K562 (cell line): ENCODE measurements at regions not wholly inside any gene's neighbourhood (a gene's known extent, or its start where the extent isn't known, plus 50 kb on each side); places are given as distances from the start of the nearest gene placed in this dataset.

Experiments used
- ATAC-seq: fragments of 200-7000 bp; cut with Tn5 transposase; 3 replicates; pipeline ENCODE4 v1.9.1; 2020; ENCODE audit warnings: moderate library complexity
- BruUV-seq: library from RNA; stranded (reverse); fragments of 400-500 nt; replicated peaks from 2 replicates; lab custom pipeline; 2021; lab: Mats Ljungman, UMichigan
- CTCF ChIA-PET: fragments of 300-600 bp; formaldehyde crosslinking; extraction: SDS; loops from one replicate; lab custom pipeline; 2021; ENCODE audit warnings: low intra/inter-chr PET ratio; lab: Yijun Ruan, JAX
- POLR2A ChIA-PET: fragments of 300-600, 350-650 bp; sonication (Branson Sonifier 250); formaldehyde crosslinking; extraction: SDS; loops from one replicate; lab custom pipeline; 2021; ENCODE audit warnings: antibody characterized with exemption, inconsistent platforms; lab: Yijun Ruan, JAX
- DNase-seq, 4 experiments: peaks; one replicate each; pipeline versions ENCODE4 v3.0.0 to v3.0.0-alpha.2; 2011 to 2018; ENCODE audit warnings: low spot score in 3 of 4, mixed read lengths in 3 of 4; ENCODE audit errors: extremely low read depth in 1 of 4
- FAIRE-seq: peaks from 2 replicates; lab custom pipeline; 2011; peaks lifted over from hg19 to GRCh38; lab: Jason Lieb, UNC
- H2AFZ ChIP-seq: 2 replicates; pipeline ENCODE4 v1.6.0; 2011; ENCODE audit warnings: low read depth, low read length, control low read depth, inconsistent platforms
- H3K27ac ChIP-seq: fragments of 200-600 bp; 3 replicates; pipeline ENCODE4 v1.8.0; 2011; ENCODE audit warnings: low read depth, mild to moderate bottlenecking, control low read depth, inconsistent platforms, low read length, moderate library complexity, mixed read lengths; ENCODE audit errors: extremely low read depth
- H3K27me3 ChIP-seq, 2 experiments: fragments of 300-600 bp in 1 of 2; 2 replicates in 1 of 2; 3 replicates in 1 of 2; pipeline versions ENCODE4 v1.6.0 to v1.8.0; 2011; ENCODE audit warnings: inconsistent platforms in 2 of 2, low read length in 2 of 2, mild to moderate bottlenecking in 1 of 2, mixed read lengths in 1 of 2, moderate library complexity in 1 of 2; ENCODE audit not compliant: control insufficient read depth in 2 of 2, insufficient read depth in 2 of 2
- H3K36me3 ChIP-seq: fragments of 300-600 bp; 3 replicates; pipeline ENCODE4 v1.8.0; 2011; ENCODE audit warnings: mild to moderate bottlenecking, low read length, inconsistent platforms; ENCODE audit not compliant: control insufficient read depth, insufficient read depth
- H3K4me1 ChIP-seq, 2 experiments: fragments of 200-600 bp in 1 of 2; replicated peaks in 1 of 2; 2 replicates in 1 of 2; 3 replicates in 1 of 2; pipeline versions ENCODE4 v1.5.1 to v1.8.0; 2011; ENCODE audit warnings: inconsistent platforms in 2 of 2, low read length in 2 of 2, mild to moderate bottlenecking in 1 of 2, mixed read lengths in 1 of 2, moderate library complexity in 1 of 2; ENCODE audit not compliant: control insufficient read depth in 2 of 2, insufficient read depth in 2 of 2
- H3K4me2 ChIP-seq: 2 replicates; pipeline ENCODE4 v1.6.1; 2011; ENCODE audit warnings: low read length, control low read depth, inconsistent platforms, mixed read lengths; ENCODE audit not compliant: insufficient read depth
- H3K4me3 ChIP-seq: fragments of 200-600 bp; sonication (generic), shearing (Covaris generic); 2 replicates; pipeline ENCODE4 v1.5.1; 2016; ENCODE audit warnings: control low read depth, inconsistent platforms
- H3K79me2 ChIP-seq: fragments of 200-600 bp; 3 replicates; pipeline ENCODE4 v1.8.0; 2011; ENCODE audit warnings: low read length, inconsistent platforms; ENCODE audit not compliant: control insufficient read depth, insufficient read depth
- H3K9ac ChIP-seq, 2 experiments: 2 replicates each; pipeline versions ENCODE4 v1.6.0 to v1.6.1; 2011; ENCODE audit warnings: low read depth in 2 of 2, low read length in 2 of 2, control low read depth in 1 of 2, inconsistent platforms in 1 of 2, mild to moderate bottlenecking in 1 of 2, mixed read lengths in 1 of 2; ENCODE audit not compliant: insufficient read depth in 1 of 2
- H3K9me1 ChIP-seq: one replicate; pipeline ENCODE4 v1.6.0; 2011; ENCODE audit warnings: inconsistent platforms, mild to moderate bottlenecking, low read length, moderate library complexity; ENCODE audit not compliant: control insufficient read depth, insufficient read depth
- H3K9me3 ChIP-seq: replicated peaks from 2 replicates; pipeline ENCODE4 v1.5.1; 2011; ENCODE audit warnings: low read depth, low read length, inconsistent platforms; ENCODE audit not compliant: control insufficient read depth, insufficient read depth
- H4K20me1 ChIP-seq: replicated peaks from 2 replicates; pipeline ENCODE4 v1.6.1; 2011; ENCODE audit warnings: low read length, inconsistent platforms, mixed read lengths; ENCODE audit not compliant: control insufficient read depth, insufficient read depth
- CBFA2T3 ChIP-seq: fragments of 450-650 bp; IDR thresholded peaks from 2 replicates; pipeline ENCODE4 v1.6.1; 2017
- ELF4 ChIP-seq: fragments of 450-650 bp; formaldehyde crosslinking; IDR thresholded peaks from 2 replicates; pipeline ENCODE4 v1.4.0; 2022; ENCODE audit warnings: missing genetic modification characterization
- HNRNPUL1 ChIP-seq: fragments of 200-400 bp; formaldehyde crosslinking; IDR thresholded peaks from 2 replicates; pipeline ENCODE4 v1.6.1; 2017; ENCODE audit warnings: low read length
- NRF1 ChIP-seq, 2 experiments: fragments of 450-650 bp; IDR thresholded peaks in 1 of 2; conservative IDR thresholded peaks in 1 of 2; 2 replicates each; pipeline ENCODE4 v1.6.1; 2014; ENCODE audit warnings: mild to moderate bottlenecking in 2 of 2
- RBM34 ChIP-seq: fragments of 200-400 bp; formaldehyde crosslinking; IDR thresholded peaks from 2 replicates; pipeline ENCODE4 v1.6.1; 2018; ENCODE audit warnings: low read length, borderline replicate concordance; ENCODE audit not compliant: insufficient read depth
- THRB ChIP-seq: fragments of 450-650 bp; formaldehyde crosslinking; conservative IDR thresholded peaks from 2 replicates; pipeline ENCODE4 v1.4.0; 2022; ENCODE audit warnings: mild to moderate bottlenecking, missing genetic modification characterization
- ZBTB5 ChIP-seq: fragments of 450-650 bp; IDR thresholded peaks from 2 replicates; pipeline ENCODE4 v1.6.1; 2017; ENCODE audit warnings: antibody characterized with exemption
- ZNF311 ChIP-seq: fragments of 250-450 bp; sonication (Bioruptor Pico); IDR thresholded peaks from 2 replicates; pipeline ENCODE4 v1.4.0; 2020; ENCODE audit warnings: mild to moderate bottlenecking, moderate library complexity
- WGBS: fragments of 100-300 bp; shearing (Covaris generic); methylation state at CpG from one replicate; pipeline ENCODE4 v1.1.6; 2016; ENCODE audit warnings: low coverage, mixed read lengths; ENCODE audit not compliant: insufficient coverage; ENCODE audit errors: missing lambda C conversion rate; 5-methylcytosine and 5-hydroxymethylcytosine counted together
- in situ Hi-C: fragments of 300-500 bp; cut with MboI; formaldehyde crosslinking; loops from 4 replicates; pipeline ENCODE4 v1.15.0; 2018; ENCODE audit warnings: inconsistent platforms, mixed read lengths
- intact Hi-C: fragments of 100-400 bp; cut with micrococcal nuclease; formaldehyde crosslinking; loops from 2 replicates; pipeline ENCODE4 v1.14.2; 2022

DNA sequence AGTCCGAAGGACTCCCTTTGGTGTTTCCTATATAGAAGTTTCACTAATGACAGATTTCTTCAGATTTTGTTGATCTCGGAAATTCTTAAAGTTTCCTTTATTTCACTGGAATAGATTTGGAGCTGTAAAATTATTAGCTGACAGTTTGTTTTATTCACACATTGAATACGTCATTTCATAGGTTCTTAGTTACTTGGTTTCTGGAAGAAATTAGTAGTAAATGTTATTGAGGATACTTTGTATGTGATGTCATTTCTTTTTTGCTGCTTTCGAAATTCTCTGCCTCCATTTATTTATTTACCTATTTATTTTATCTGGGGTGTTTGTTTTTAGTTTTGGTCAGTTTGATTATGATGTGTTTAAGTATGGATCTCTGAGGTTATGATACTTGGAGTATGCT, 1205.9 kb upstream of the GYPC start:
- intact Hi-C loops = no loop called here
- FAIRE-seq = no peak
- H3K79me2 ChIP-seq = no peaks in the 10 kb centered on the region
- WGBS = 3% methylated on average over 4 of the region's 4 CpGs
- no peak for ATAC-seq
- H3K9me1 ChIP-seq = no peaks in the 10 kb centered on the region
- no peak overlapping the region for H3K9ac ChIP-seq
- in situ Hi-C loops = no loop called here
- H3K4me1 ChIP-seq = no peaks in the 10 kb centered on the region
- ChIA-PET POLR2A (no interaction called here), CTCF (no interaction called here)
- DNase-seq = no peak
- no peak overlapping the region for H3K27ac ChIP-seq
- H3K4me2 ChIP-seq = no peak overlapping the region
- H3K9me3 ChIP-seq = 0 out of 2 replicates have a peak, but pooled peaks cover 2% of the 10 kb centered on the region
- no peaks in the 10 kb centered on the region for H3K36me3 ChIP-seq
- no peaks in the 10 kb centered on the region for H3K27me3 ChIP-seq
- no peak overlapping the region for H3K4me3 ChIP-seq
- TF ChIP-seq ELF4 (CRISPR knock-in tag) (no peak), HNRNPUL1 (no peak), THRB (no peak), NRF1 (conservative IDR thresholded peaks at IDR 0.05 in 1 of 2, IDR thresholded peaks at IDR 0.05 in 1 of 2) (no peak), CBFA2T3 (no peak), ZNF311 (no peak), ZBTB5 (no peak), RBM34 (no peak)
- H4K20me1 ChIP-seq = no peaks in the 10 kb centered on the region
- BruUV-seq = no TSS peak
- no peak overlapping the region for H2AFZ ChIP-seq
